Stimulated activated CD4-positive, alpha-beta T cell treated with anti-CD3 and anti-CD28 coated beads, TNF-alpha, amount 100 ng/mL, for 24 hours (primary cell): ENCODE measurements at regions not wholly inside any gene's neighbourhood (a gene's known extent, or its start where the extent isn't known, plus 50 kb on each side); places are given as distances from the start of the nearest gene placed in this dataset.

Experiments
- DNase-seq, 3 experiments: peaks; one replicate each; pipeline ENCODE4 v3.0.0-alpha.2; 2020; ENCODE audit warnings: low read depth in 3 of 3

GRCh38 chr11:29782447-29782846 lies 234.4 kb downstream of the KCNA4 start:
- DNase-seq, result no peak

- DNase-seq, result no peak
Observed at GRCh38 chr11:29781268-29781667, 235.6 kb downstream of the KCNA4 start.

GRCh38 chr11:29780756-29781155 lies 236.1 kb downstream of the KCNA4 start:
- no peak for DNase-seq

GRCh38 chr11:29773656-29774264 lies 243.1 kb downstream of the KCNA4 start:
- no peak for DNase-seq

GRCh38 chr11:29756871-29757270 lies 260.0 kb downstream of the KCNA4 start:
- DNase-seq, result no peak

- no peak for DNase-seq
Observed at GRCh38 chr11:29755474-29755873, 261.4 kb downstream of the KCNA4 start.

- DNase-seq, result no peak
Observed at GRCh38 chr11:29751618-29752017, 265.2 kb downstream of the KCNA4 start.

GRCh38 chr11:29750392-29750791 lies 266.4 kb downstream of the KCNA4 start:
- DNase-seq, result no peak

- DNase-seq, result no peak
Observed at GRCh38 chr11:29734287-29734686, 282.5 kb downstream of the KCNA4 start.

GRCh38 chr11:29713831-29714320 lies 303.0 kb downstream of the KCNA4 start:
- DNase-seq, result no peak

- DNase-seq, result no peak
Observed at GRCh38 chr11:29712616-29713015, 304.2 kb downstream of the KCNA4 start.

- no peak for DNase-seq
Observed at GRCh38 chr11:29707924-29708323, 308.9 kb downstream of the KCNA4 start.

GRCh38 chr11:29685361-29685760 lies 331.5 kb downstream of the KCNA4 start:
- no peak for DNase-seq

- DNase-seq, result no peak
Observed at GRCh38 chr11:29682856-29683255, 334.0 kb downstream of the KCNA4 start.

- DNase-seq, result no peak
Observed at GRCh38 chr11:29679996-29680395, 336.8 kb downstream of the KCNA4 start.

GRCh38 chr11:29676993-29677392 lies 339.8 kb downstream of the KCNA4 start:
- DNase-seq, result no peak

GRCh38 chr11:29669310-29669709 lies 347.5 kb downstream of the KCNA4 start:
- DNase-seq, result no peak

GRCh38 chr11:29657709-29658108 lies 359.1 kb downstream of the KCNA4 start:
- DNase-seq, result no peak

- DNase-seq, result no peak
Observed at GRCh38 chr11:29656597-29656996, 360.2 kb downstream of the KCNA4 start.

GRCh38 chr11:29645373-29645772 lies 371.5 kb downstream of the KCNA4 start:
- no peak for DNase-seq

- no peak for DNase-seq
Observed at GRCh38 chr11:29641201-29641600, 375.6 kb downstream of the KCNA4 start.

GRCh38 chr11:29634744-29635143 lies 382.1 kb downstream of the KCNA4 start:
- DNase-seq, result no peak

GRCh38 chr11:29634244-29634643 lies 382.6 kb downstream of the KCNA4 start:
- DNase-seq, result no peak

GRCh38 chr11:29629286-29629685 lies 387.5 kb downstream of the KCNA4 start:
- no peak for DNase-seq
